ENCODE measurements at regions not wholly inside any gene's neighbourhood (a gene's known extent, or its start where the extent isn't known, plus 50 kb on each side); places are given as distances from the start of the nearest gene placed in this dataset.

DNA sequence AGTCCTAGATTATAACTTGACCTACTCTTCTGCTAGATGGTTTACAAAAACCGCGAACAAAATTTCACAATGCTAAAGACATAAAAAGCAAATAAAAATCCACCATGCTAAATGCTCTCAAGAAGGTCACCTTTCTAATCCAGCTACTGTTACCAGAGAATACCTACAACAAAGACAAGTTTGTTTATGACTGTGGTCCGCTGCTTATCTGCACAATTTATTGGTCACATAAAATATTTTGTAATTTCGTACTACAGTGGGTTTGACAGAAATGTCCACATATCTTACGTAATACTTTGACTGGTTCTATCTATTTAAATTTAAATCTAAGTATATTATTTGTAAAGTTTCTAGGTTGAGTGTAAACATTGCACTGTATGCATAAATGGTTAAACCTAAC is 257.6 kb upstream of the ZNF608 start:
- DNase-seq (ENCODE audit: low read depth, low spot score) = no peak

DNA sequence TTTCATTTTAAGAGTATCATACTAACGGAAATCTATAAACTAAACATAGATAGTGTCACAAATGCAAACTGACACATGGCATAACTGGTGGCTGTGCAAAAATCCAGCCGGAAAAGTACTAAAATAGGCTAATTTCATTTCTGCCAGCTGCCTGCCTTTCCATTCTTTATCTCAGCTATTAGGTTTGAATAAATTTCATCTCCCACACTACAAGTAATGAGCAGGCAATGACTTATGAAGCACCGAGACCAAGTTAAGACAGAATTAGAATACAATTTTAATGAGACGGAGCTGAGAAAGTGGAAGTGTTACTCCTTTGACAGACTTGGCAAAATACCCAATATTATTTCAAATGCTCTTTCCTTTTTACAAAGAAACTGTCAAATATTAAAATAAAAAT is 258.8 kb upstream of the ZNF608 start:
- no peak for DNase-seq (ENCODE audit: low read depth, low spot score)

DNA sequence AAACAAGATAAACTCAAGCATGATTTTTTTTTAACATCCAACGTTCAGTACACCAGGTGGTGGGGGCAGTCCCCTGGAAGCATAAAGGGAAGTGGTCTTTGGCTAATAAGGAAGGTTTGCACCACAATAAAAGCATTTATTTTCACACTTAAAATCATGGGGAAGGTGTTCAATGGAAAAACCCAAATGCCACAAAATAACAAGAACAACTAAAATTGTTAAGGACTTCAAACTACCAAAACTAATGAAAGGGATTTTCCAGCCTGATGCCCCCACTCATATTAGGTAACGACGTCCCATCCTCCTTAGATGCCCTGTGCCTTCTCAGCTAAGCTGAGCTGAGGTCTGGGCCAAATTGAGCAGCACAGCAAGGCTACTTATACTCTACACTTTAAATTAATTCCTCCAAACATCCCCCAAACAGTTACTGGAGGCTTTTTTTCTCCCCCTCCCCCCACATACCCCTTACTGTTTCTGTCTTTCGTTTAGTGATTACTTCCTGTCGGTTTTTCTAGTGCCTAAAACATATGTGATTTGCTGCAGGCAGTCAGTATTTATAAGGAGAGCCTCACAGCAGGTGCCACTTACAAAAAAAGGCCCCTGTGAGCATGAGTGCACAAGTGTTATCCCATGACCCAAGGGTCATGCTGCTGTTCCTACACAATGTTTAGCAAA is 259.7 kb upstream of the ZNF608 start:
- no peak for DNase-seq (ENCODE audit: low read depth, low spot score)

DNA sequence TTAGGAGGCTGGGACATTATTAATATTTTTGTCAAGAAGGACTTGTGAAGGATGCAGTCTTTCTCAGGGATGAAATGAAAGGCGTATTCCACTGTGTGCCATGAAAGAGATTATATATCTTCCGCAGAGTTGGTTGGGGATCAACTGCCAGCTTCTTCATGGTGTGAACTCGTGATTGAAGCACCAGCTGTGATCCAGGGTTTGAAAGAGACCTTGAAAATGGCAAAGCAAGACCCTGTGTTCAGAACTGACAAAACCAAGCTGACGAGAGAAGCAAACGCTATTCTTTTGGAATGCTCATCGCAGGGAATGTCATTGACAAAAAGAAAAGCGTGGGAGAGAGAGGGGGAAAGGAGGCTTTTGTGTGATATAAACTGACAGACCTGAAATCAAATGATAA is 263.9 kb upstream of the ZNF608 start:
- DNase-seq (ENCODE audit: low read depth, low spot score) = no peak

DNA sequence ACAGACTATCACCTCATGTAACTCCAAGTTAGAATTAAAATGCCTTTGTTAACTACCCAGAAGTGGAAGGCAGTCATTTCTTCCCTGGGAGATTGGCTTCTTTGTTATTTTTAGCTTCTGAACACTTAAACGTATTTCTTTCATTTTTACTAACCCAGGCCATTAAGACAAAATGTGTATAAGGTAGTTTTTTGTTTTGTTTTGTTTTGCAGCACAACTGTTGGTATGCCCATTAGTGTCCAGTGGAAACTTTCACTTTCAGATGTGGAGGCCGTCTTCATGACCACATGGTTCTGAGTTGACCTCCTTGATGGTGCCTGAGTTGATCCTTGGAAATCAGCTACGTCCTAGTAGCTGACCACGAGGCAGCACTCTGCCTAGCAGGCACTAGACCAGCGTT is 264.6 kb upstream of the ZNF608 start:
- DNase-seq (ENCODE audit: low read depth, low spot score) = no peak

DNA sequence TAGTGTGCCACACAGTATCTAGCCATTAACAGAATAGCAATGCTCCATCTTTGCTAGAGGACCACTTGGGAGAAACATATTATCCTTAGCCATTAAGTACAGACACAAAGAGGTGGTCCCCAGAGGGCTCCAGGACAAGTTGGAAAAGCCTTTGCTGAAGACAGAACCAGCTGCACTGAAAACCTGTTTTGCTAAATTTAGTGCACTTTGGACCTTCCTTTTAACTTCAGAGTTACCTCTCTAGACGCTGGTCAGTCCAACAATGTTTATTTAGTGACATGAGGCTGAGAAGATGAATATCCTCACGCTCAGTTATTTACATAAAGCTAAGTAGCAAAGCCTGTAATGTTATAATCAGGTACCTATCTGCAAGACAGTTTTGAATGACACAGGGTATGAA is 265.0 kb upstream of the ZNF608 start:
- DNase-seq (ENCODE audit: low read depth, low spot score) = no peak

DNA sequence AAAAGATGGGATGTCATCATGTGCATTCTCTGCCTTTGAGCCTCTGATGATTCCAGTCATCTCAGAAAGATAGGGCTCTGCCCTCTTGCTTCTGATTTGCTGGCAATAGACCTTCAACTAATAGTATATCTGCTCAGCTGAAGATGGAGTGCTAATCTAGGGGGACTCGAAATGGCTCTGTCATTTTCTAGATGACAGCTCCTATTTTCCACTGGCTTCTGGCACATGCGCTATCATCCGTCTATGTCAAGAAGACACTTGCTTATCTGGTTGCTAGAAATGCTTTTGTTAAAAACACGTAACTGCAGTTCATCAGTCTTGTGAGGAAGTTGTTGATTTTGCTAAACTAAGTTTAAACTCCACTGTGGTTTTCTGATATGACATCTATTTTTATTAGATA is 265.5 kb upstream of the ZNF608 start:
- no peak for DNase-seq (ENCODE audit: low read depth, low spot score)

DNA sequence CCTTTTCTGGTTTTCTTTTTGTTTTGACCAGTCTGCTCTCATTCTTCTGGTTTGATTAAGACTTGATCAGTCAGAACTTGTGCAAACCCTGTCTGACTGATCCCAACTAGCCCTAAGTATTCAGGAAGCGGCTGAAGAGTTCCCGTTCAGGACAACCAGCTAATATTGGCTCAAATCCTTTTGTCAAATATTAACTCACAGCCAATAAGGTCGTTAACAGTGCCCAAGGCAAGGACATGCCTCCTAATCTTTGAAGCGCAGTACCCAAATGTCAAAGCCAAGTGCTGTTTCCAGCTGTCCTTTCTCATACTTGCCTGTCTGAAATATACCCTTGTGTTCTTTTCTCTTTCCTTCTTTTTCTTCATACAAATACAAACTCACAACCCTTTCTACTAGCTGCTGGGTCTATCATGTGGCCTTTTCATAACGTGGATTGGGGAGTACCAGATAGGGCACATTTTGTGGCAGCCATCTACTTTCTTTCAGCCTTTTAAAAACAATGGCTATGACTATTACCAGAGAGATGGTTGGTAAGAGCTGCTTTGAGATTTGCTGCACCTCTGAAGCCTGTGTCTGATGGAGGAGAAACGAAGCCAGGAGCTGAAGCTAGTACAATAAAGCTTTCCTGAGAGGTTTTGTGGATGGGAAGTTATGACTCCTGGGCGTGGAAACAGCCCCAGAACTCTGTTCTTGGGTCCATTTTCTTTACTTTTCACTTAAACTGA is 266.4 kb upstream of the ZNF608 start:
- no peak for DNase-seq (ENCODE audit: low read depth, low spot score)

DNA sequence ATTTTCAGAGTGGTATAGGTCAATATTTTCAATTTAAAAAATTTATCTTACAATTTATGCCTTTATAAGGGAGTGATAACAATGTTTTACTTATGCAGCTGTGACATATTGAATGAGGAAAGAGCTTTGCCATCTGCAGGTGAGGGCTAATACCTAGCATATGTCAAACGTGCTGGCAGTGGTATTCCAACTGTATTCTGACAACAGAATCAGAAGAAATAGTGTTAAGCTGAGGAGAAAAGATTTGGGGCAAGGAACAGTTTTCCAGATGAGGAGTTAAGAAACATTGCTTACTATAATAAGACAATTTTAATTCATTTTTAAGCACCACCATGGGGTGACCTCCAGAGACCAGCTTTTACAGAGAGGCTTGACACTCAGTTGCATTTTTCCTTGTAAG is 267.8 kb upstream of the ZNF608 start:
- no peak for DNase-seq (ENCODE audit: low read depth, low spot score)

DNA sequence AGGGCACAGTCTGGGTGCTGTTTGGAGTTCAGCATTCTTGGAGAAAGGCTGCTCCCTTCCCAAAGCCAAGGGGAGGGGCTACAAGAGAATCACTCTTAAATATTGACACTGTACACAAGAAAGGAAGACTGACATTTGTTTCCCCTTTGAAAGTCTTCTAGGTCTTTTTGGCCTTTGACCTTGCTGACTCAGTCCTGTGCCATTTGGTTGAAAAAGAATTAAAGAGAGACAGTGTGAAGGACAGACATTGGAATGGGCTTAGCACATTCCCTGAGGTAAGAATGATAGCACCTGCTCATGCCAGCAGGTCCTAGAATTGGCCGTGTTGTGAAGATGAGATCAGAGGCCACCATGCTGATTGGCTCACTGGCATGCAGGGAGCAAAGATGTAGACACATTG is 271.4 kb upstream of the ZNF608 start:
- no peak for DNase-seq (ENCODE audit: low read depth, low spot score)

DNA sequence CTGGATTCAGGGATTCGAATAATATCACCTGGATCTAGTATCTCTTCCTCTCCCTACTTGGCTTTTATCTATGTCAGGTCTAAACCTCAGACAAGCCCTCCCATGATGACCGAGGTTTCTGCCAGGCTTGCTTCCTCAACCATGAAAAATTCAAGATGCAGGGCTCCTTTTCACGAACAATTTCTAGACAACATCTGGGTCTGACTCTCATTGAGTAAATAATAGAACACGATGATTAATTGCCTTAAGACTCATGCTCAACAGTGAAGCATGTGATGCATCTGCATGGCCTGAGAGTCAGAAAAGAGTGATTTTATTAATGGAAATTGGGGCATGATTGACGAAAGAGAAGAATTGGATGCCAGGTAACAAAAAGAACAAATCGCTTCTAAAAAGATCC is 277.2 kb upstream of the ZNF608 start:
- DNase-seq (ENCODE audit: low read depth, low spot score) = no peak

DNA sequence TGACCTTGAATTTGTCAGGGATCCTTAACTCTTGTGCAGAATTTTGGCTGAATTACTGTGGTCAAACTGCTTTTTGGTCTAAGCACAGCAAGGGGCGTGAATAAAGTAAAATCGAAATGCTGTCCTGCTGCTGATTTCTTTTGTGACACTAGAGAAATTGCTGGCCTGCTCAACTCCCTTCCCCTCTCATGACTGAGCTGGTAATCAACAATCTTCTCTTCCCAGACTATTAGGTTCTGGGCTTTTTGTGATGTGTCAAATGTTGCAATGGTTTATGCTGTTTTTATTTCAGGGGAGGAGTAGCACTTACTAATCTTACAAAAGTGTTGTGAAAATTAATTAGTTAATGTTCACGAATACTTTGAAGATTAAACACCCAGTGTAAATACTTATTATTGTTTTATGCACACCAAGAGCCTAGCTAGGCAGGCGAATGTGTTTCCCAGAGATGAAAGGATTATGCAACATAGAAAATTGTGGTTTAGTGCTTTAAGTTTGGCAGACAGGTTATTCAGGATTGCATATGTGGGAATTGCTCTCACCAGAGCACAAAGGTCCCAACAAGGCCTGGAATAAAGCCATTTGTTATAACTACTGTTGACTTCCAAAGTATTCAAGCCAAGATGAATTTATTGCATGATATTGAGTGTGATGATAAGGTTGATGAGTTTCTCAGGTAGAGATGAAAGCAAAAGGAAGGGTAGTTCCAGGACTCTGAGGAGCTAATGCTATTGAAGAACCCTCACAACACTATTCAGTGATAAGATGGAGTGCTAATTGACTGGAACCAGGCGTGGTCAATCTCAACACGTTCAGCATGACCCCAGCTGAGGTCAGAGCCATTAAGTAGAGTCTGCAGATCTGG is 280.7 kb upstream of the ZNF608 start:
- no peak for DNase-seq (ENCODE audit: low read depth, low spot score)

DNA sequence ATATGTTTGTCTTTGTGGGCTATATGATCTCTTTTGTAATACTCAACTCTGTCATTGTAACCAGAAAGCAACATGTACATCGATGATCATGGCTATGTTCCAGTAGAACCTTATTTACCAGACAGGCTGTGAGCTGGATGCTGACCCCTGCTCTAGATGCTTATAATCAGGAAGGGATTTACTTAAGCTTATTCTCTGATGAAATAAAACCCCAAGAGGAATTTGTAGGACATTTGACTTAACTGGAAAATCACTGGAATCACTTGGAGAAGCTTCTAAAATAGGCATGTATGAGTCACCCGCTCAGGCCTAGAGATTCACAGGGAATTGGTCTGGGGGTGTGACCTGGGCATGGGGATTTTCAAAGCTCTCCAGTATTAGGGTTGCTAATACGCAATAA is 285.8 kb upstream of the ZNF608 start:
- DNase-seq (ENCODE audit: low read depth, low spot score) = no peak

DNA sequence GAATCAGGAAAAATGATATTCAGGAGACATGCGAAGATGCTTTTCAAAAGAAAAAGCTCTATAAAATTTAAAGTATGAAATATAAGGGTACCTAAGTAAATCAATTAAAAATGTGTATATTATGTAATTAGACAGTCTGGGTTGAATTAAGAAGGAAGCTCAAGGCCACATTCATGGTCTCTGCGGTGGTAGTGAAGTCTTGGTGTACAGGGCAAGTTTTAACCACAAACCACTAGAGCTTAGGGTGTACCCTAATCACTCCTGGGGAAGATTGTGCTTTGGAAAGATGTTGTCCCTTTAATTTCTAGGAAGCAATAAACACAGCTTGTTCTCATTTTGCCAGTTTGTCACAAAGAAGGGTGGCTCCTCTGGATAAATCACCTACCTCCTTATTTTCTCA is 287.2 kb upstream of the ZNF608 start:
- DNase-seq (ENCODE audit: low read depth, low spot score) = no peak

DNA sequence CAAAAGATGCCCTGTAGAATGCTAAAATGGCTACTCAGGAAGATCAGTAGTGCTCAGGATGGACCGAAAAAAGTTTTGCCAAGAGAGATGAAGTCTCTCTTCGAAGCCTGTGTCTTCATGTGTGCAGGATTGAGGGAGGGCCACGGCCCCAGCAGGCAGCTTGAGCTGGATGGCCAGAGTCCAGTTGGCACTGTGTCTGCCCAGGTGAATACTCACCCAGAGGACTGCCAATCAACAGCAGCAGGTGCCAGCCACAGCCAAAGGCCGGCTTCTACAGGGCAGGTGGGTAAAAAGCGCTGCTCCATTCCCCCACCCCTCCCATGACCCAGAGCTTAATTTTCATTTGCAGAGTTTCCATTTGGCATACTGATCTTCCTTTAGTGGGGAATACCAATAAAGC is 287.9 kb upstream of the ZNF608 start:
- no peak for DNase-seq (ENCODE audit: low read depth, low spot score)

DNA sequence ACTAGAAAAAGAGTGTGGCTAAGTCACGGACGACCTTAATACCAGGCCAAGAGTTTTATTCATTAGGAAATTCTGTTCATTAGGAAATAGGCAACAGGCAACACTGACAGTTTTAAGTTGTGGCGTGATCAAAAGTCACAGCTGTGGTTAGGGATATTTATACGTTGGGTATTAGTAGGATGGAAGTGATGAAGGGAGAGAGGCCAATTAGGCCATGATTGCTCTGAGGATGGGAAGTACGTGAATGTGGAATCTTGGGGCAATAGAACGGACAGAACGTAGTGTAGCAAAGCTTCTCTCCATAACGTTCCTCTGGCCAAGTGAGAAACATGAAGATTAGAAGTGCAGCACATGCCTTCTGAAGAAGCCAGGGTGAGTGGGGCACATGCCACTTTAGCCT is 290.1 kb upstream of the ZNF608 start:
- no peak for DNase-seq (ENCODE audit: low read depth, low spot score)

DNA sequence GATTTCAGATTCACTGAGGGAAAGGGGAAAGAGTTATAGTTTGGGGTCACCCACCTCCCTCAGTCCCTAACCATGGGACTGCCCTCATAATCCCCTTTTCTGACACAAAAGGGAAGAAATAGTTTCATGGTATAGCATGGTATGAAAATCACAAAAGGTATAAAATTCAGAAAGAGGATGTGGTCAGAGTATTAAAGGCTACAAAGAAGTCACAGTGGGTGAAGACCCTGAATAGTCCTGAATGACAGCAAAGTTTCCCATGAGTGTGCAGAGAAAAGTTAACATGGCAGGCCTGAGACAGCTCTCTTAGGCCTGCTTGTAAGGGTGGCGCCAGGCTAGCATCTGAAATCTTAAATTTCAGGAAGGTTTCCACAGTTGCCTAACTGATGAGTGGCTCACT is 290.6 kb upstream of the ZNF608 start:
- DNase-seq (ENCODE audit: low read depth, low spot score) = no peak

DNA sequence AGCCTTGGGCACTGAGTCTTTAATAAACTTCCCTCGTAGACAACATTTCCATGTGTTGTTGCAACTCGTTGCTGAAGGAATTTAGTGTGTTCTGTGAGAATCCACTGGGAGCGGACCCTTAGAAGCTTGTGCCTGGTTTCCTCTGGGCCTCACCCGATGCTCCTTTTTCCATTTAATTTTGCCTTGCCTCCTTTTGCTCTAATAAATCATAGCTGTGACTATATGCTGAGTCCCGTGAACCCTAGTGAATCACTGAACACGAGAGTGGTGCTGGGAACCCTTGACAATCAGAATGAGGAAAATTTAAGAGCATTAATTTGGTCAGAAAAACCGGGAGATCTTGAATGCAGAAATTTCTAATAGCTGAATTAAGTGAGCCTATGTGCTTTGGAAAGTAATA is 291.1 kb upstream of the ZNF608 start:
- DNase-seq (ENCODE audit: low read depth, low spot score) = no peak

DNA sequence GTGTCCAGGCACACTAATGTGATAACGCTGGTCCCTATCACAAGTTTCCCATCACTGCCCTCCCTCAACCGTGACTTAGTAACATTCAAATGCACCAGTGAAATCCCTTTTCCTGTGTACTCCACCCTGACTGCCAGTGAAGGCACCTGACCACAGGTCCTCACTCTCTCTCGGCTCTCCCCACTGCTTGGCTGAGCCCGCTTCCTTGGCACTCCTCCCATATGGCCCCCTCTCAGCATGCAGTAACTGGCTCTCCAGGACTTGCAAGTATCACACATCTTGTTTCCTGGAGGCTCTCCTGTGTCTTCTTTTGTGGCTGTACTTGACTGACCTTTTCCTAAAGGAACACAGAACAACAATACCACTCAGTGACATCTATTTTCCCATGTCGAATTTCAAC is 292.0 kb upstream of the ZNF608 start:
- no peak for DNase-seq (ENCODE audit: low read depth, low spot score)

DNA sequence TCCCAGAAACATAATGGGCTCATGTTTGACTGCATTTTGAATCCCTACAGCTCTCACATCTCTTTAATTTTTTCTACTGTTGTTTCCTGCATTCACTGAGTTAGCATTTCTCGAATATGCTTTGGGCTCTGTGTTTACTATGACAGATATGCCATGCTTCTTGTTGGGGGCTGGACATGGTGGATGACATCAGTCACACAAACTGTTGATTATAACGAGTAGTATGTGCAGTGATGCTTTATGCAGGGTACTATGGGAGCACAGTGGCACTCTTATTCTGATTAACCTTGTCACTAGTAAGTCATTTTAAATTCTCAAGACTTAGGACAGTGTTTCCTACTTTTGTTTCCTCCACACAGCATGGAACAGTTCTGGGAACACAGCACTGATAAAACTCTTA is 295.4 kb upstream of the ZNF608 start:
- DNase-seq (ENCODE audit: low read depth, low spot score) = no peak

DNA sequence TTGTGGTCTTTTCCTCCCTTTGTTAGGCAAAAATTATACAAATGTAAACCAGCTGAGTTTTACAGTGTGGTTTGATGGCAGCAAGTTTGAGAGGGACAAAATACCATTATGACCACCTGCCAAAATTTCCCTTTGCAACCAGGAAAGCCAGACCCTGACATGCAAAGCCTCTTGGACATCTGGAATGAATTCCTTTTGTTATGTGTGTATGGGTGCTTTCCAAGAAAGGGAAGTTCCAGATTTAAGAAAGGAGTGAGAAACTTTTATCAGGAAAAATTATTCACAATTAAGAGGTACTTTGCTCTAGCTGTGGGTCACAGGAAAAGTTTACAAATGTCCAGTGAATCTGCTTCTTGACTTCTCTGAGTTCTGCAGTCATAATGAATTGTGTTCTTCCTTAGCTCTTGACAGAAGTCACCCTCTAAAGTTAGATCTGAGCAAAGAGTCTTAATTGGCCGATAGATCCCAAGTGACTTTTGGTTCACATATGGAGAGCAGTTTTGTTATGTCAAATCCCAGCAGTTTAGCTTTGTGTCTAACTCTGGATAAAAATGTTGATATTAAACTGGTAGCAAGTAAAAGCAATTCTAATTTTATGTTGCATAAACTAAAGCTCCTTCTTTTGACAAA is 295.9 kb upstream of the ZNF608 start:
- DNase-seq (ENCODE audit: low read depth, low spot score) = no peak

DNA sequence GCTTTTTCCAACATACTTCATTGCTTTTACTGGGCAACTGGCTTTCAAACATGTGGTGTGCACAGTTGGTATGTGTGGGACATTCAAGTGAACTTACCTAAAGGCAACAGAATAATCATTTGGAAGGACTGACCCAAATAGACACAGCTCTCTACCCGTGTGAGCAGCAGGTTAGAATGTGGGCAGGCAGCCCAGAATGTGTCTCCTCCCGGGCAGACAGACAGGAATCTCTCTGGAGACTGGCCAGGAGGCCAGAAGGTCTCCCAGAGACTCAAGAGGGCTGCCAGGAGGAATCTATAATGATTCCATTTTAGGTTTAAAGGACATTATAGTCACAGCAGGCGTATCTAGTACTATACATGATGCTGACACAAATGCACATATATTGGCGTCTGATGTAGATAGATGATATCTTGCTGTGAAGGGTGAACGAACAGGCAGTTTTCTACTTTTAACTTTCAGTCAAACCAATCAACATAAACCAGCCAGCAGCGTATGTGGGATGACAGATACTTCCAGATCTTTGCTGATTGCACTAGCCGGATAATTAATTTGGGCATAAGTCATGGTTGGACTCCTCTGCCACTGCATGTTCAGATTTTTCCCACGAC is 297.4 kb upstream of the ZNF608 start:
- no peak for DNase-seq (ENCODE audit: low read depth, low spot score)

Measured in activated CD4-positive, CD25-positive, alpha-beta regulatory T cell treated with anti-CD3 and anti-CD28 coated beads, Interleukin-2, amount 50 U/mL, for 16 hours (primary cell).